Endothelial cell of umbilical vein (primary cell): ENCODE measurements at regions not wholly inside any gene's neighbourhood (a gene's known extent, or its start where the extent isn't known, plus 50 kb on each side); places are given as distances from the start of the nearest gene placed in this dataset.
"Not testable (repeated sequence)": the region's sequence is repeated elsewhere in the genome, so short reads cannot be mapped to it uniquely, and the experiment has no call there.

ENCODE experiments used
- BruUV-seq: library from RNA; stranded (reverse); fragments of 400-500 nt; replicated peaks from 2 replicates; lab custom pipeline; 2021; lab: Mats Ljungman, UMichigan
- CTCF ChIA-PET: fragments of 300-600, 350-600 bp; sonication (Branson Sonifier 250); formaldehyde crosslinking; loops from one replicate; lab custom pipeline; 2021; ENCODE audit warnings: antibody characterized with exemption, inconsistent platforms; lab: Charles Lee
- POLR2A ChIA-PET: fragments of 300-600, 350-600 bp; sonication (Branson Sonifier 250); formaldehyde crosslinking; loops from one replicate; lab custom pipeline; 2021; ENCODE audit warnings: antibody characterized with exemption, inconsistent platforms; lab: Charles Lee
- DNase-seq: peaks from one replicate; pipeline ENCODE4 v3.0.0-alpha.2; 2011; ENCODE audit warnings: low read depth, low spot score
- FAIRE-seq: peaks from 2 replicates; lab custom pipeline; 2011; peaks lifted over from hg19 to GRCh38; lab: Jason Lieb, UNC
- H2AFZ ChIP-seq: 2 replicates; pipeline ENCODE4 v1.6.0; 2012; ENCODE audit warnings: low read depth, low read length, control low read depth, inconsistent platforms
- H3K27ac ChIP-seq: 2 replicates; pipeline ENCODE4 v1.5.1; 2011; ENCODE audit warnings: low read depth, mild to moderate bottlenecking, control low read depth, low read length, moderate library complexity; ENCODE audit not compliant: insufficient read depth
- H3K27me3 ChIP-seq, 2 experiments: 2 replicates each; pipeline versions ENCODE4 v1.6.0 to v1.6.1; 2011; ENCODE audit warnings: low read length in 2 of 2, mixed read lengths in 1 of 2; ENCODE audit not compliant: control insufficient read depth in 2 of 2, insufficient read depth in 2 of 2
- H3K36me3 ChIP-seq, 2 experiments: 2 replicates in 1 of 2; 3 replicates in 1 of 2; pipeline ENCODE4 v1.5.1; 2011; ENCODE audit warnings: low read length in 2 of 2, mild to moderate bottlenecking in 1 of 2, moderate library complexity in 1 of 2; ENCODE audit not compliant: control insufficient read depth in 2 of 2, insufficient read depth in 2 of 2; ENCODE audit errors: extremely low read depth in 1 of 2
- H3K4me1 ChIP-seq: 3 replicates; pipeline ENCODE4 v1.5.1; 2011; ENCODE audit warnings: mild to moderate bottlenecking, low read length; ENCODE audit not compliant: control insufficient read depth, insufficient read depth; ENCODE audit errors: extremely low read depth
- H3K4me2 ChIP-seq: 2 replicates; pipeline ENCODE4 v1.6.1; 2011; ENCODE audit warnings: low read length, control low read depth, mixed read lengths; ENCODE audit not compliant: insufficient read depth
- H3K4me3 ChIP-seq, 3 experiments: fragments of 200-600 bp in 1 of 3; sonication (generic), shearing (Covaris generic) in 1 of 3; replicated peaks in 1 of 3; 2 replicates each; pipeline ENCODE4 v1.5.1; 2011 to 2016; ENCODE audit warnings: control low read depth in 3 of 3, low read length in 3 of 3, mild to moderate bottlenecking in 2 of 3, inconsistent platforms in 1 of 3, low read depth in 1 of 3, moderate library complexity in 1 of 3; ENCODE audit not compliant: insufficient read depth in 1 of 3
- H3K79me2 ChIP-seq: 2 replicates; pipeline ENCODE4 v1.6.0; 2012; ENCODE audit warnings: low read length, inconsistent platforms; ENCODE audit not compliant: control insufficient read depth, insufficient read depth
- H3K9ac ChIP-seq: replicated peaks from 2 replicates; pipeline ENCODE3; 2011; ENCODE audit warnings: low read length, control low read depth; ENCODE audit not compliant: insufficient read depth; ENCODE audit errors: extremely low read depth
- H3K9me1 ChIP-seq: replicated peaks from 3 replicates; pipeline ENCODE4 v1.6.0; 2011; ENCODE audit warnings: mild to moderate bottlenecking, low read length; ENCODE audit not compliant: control insufficient read depth, insufficient read depth; ENCODE audit errors: extremely low read depth
- H3K9me3 ChIP-seq: replicated peaks from 2 replicates; pipeline ENCODE4 v1.5.1; 2012; ENCODE audit warnings: low read length, inconsistent platforms; ENCODE audit not compliant: control insufficient read depth, insufficient read depth
- H4K20me1 ChIP-seq: replicated peaks from 2 replicates; pipeline ENCODE3; 2011; ENCODE audit warnings: mild to moderate bottlenecking, low read length; ENCODE audit not compliant: control insufficient read depth, insufficient read depth; ENCODE audit errors: extremely low read depth
- dilution Hi-C: fragments of 300-500 bp; cut with MboI; formaldehyde crosslinking; loops from one replicate; pipeline ENCODE4 v1.15.0; 2019; ENCODE audit warnings: low sequenced_read_pairs; ENCODE audit not compliant: extremely low pct_ligation_motif_present
- intact Hi-C: fragments of 100-400 bp; cut with micrococcal nuclease; formaldehyde crosslinking; loops from one replicate; pipeline ENCODE4 v1.10.0; 2022

- H2AFZ ChIP-seq, H3K9me3 ChIP-seq, FAIRE-seq, H3K9me1 ChIP-seq, H3K4me1 ChIP-seq, dilution Hi-C loops, H4K20me1 ChIP-seq, BruUV-seq, DNase-seq, intact Hi-C loops, H3K27me3 ChIP-seq, H3K9ac ChIP-seq, H3K4me2 ChIP-seq, H3K27ac ChIP-seq, H3K79me2 ChIP-seq, CTCF ChIA-PET, H3K4me3 ChIP-seq, H3K36me3 ChIP-seq, POLR2A ChIA-PET: not testable (repeated sequence)
Measured at GRCh38 chr16:29340235-29340634, 66.3 kb downstream of the NPIPB11 start.

GRCh38 chr16:29338821-29339700 is 67.5 kb downstream of the NPIPB11 start:
- POLR2A ChIA-PET, DNase-seq, H3K4me3 ChIP-seq, H2AFZ ChIP-seq, H3K9me1 ChIP-seq, H3K4me2 ChIP-seq, intact Hi-C loops, BruUV-seq, H3K79me2 ChIP-seq, H4K20me1 ChIP-seq, dilution Hi-C loops, H3K9me3 ChIP-seq, CTCF ChIA-PET, H3K4me1 ChIP-seq, H3K9ac ChIP-seq, H3K27ac ChIP-seq, H3K36me3 ChIP-seq, H3K27me3 ChIP-seq: not testable (repeated sequence)
- peak; percentile 54 for FAIRE-seq

- H3K4me2 ChIP-seq, BruUV-seq, H2AFZ ChIP-seq, dilution Hi-C loops, DNase-seq, CTCF ChIA-PET, H3K4me3 ChIP-seq, H3K79me2 ChIP-seq, H3K27ac ChIP-seq, H3K36me3 ChIP-seq, POLR2A ChIA-PET, H3K4me1 ChIP-seq, H3K27me3 ChIP-seq, FAIRE-seq, H3K9me3 ChIP-seq, H3K9ac ChIP-seq, H4K20me1 ChIP-seq, intact Hi-C loops, H3K9me1 ChIP-seq: not testable (repeated sequence)
Measured at GRCh38 chr16:29337385-29337901, 69.1 kb downstream of the NPIPB11 start.

- H3K9me3 ChIP-seq, H3K4me3 ChIP-seq, H3K9ac ChIP-seq, DNase-seq, POLR2A ChIA-PET, dilution Hi-C loops, intact Hi-C loops, H4K20me1 ChIP-seq, H3K27ac ChIP-seq, H3K9me1 ChIP-seq, CTCF ChIA-PET, H3K36me3 ChIP-seq, BruUV-seq, H3K79me2 ChIP-seq, H2AFZ ChIP-seq, H3K4me1 ChIP-seq, H3K27me3 ChIP-seq, H3K4me2 ChIP-seq: not testable (repeated sequence)
- FAIRE-seq = peak; percentile 59
Measured at GRCh38 chr16:29335549-29335846, 71.0 kb downstream of the NPIPB11 start.
